ENCODE measurements at regions not wholly inside any gene's neighbourhood (a gene's known extent, or its start where the extent isn't known, plus 50 kb on each side); places are given as distances from the start of the nearest gene placed in this dataset.
A peak's percentile ranks its signal among the peaks of the same experiment; 100 is the strongest.
"Not testable (repeated sequence)": the region's sequence is repeated elsewhere in the genome, so short reads cannot be mapped to it uniquely, and the experiment has no call there.

GRCh38 chr3:106121491-106122289, 252.9 kb upstream of the CBLB start:
- ATAC-seq, result no peak

- ATAC-seq, result no peak
Observed at GRCh38 chr3:106124818-106125217, 256.0 kb upstream of the CBLB start.

GRCh38 chr3:106125321-106125720, 256.5 kb upstream of the CBLB start:
- ATAC-seq, result no peak

DNA sequence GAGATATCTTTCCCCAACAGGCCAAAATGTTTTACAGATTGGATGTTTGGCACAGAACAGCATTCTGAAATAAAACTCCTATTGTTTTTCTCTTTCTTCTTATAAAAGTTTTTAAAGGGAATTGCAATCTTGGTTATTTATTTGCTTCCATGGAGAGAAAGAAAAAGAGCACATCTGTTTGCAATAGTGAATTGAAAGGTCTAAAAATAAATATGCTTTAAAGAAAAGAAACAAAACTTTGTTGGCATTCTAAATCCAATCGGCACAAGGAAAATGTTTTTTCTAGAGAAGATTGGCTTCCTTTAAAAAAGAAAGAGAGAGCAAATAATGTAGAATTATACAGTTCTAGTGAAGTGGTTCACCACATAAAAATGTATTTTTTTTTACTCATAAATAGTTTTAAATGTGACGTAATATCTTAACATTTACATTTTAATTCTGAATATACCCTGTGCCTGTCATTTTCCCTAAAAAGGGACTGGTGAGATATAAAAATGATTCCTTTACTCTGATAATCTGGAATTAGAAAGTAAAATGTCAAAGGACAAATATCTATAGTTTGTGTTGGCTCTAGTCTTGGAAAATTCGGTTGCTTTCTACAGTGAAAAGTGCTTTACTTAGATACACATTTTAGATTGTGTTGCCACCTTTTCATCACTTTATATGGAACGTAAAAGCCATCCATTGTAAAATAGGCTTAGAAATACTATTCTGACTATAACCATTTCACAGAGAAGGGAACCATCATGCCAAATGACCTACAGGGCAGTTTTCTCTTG, 257.4 kb upstream of the CBLB start:
- ATAC-seq, result no peak

DNA sequence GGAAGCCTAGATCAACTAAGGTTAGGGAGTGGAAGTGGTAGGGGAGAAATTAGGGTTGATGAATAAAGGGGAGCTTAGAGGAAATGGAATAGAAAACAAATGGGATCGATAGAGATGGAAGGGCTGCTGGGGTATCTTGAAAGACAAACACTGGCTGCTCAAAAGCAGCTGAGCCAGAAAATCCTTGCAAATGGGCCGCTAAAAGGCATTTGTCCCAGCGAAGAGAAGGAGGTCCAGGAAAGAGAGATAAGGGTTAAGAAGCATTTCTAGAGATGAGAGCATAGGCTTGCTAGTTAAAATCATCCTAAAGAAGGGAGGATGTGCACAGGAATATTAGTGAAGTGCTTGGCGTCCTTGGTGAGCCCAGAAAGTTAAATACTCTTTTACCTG, 258.0 kb upstream of the CBLB start:
- no peak for ATAC-seq

- no peak for ATAC-seq
Observed at GRCh38 chr3:106129939-106130338, 261.1 kb upstream of the CBLB start.

GRCh38 chr3:106130384-106131198, 261.8 kb upstream of the CBLB start:
- peak; percentile 3 to 17 for ATAC-seq

DNA sequence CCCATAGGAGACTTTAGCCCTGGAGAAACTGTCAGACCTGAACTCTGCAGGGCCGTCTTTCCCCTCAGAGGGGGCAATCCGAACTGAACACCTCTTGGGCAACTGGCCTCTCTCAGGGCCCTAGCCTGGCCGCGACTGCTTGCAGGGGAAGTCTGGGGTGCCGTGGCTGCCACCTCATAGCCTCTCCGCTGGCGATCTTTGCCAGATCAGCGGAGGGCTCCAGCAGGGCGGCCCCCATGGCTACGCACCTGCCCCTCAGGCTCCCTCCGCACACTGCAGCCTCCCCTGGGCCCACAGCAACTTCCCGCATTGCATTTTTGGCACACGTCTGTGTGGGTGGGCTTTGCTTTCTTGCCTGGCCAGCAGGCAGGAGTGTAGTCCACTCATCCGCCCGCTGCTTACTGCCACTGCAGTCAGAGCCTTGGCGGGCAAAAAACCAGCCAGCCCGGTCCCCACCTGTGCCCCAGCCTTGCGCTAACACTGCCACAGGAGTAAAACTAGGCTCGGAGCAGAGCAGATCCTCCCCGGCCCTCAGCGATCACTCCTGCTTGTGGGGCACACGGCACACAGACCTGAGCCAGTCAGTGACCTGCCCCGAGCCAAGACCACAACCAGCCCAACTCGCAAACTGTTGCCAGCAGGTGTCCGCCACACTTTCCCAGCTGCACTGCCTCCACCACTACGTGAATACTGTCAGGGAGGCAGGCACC, 266.8 kb upstream of the CBLB start:
- ATAC-seq, result no peak

DNA sequence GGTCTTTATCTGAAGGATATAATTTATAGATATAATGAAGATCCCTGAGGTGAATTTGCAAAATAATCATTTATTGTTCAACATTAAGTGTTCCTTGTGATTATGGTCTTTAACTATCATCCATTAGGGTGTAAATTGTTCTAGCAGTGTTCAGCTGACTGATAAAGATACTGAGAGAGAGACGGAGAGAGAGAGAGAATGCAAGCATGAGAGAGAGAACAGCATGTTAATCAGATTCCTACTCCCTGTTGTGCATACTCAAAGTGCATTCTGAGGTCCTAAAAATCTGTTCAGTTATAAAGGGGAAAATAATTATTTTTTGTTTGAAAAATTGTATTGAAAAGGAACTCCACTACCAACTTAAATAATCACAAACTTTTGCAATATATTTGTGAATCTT, 271.0 kb upstream of the CBLB start:
- ATAC-seq, result no peak

GRCh38 chr3:106140431-106140830, 271.6 kb upstream of the CBLB start:
- ATAC-seq, result no peak

DNA sequence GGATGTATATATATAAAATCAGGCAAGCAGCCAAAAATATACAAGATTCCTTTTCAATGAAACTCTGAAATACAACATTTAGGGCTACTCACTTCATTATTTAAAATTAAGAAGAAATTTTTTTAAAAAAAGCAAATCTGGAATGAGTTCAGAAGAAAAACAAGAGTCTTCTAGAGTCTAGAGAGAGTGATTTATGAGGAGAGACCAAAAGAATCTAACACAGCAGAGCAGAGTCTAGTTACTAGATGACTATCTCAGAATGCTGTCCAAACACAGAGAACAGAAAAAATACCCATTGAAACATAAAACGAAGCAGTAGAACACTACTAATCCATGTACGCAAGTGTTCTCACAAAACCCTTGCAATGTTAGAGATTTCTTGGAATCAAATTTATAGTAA, 275.2 kb upstream of the CBLB start:
- no peak for ATAC-seq

- ATAC-seq, result not testable (repeated sequence)
Observed at GRCh38 chr3:106148440-106149082, 279.7 kb upstream of the CBLB start.

DNA sequence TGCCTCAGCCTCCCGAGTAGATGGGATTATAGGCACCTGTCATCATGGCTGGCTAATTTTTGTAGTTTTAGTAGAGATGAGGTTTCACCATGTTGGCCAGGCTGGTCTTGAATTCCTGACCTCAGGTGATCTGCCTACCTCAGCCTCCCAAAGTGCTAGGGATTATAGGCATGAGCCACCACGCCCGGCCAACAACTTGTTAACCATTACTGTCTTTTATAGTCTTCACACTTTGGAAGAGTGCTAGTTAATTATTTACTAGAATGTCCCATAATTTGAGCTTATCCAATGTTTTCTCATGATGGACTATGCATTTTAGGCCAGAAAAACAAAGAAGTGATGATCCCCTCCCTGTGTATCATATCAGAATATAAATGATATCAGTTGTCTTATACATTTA, 288.6 kb upstream of the CBLB start:
- ATAC-seq, result no peak

- ATAC-seq, result no peak
Observed at GRCh38 chr3:106160396-106160795, 291.6 kb upstream of the CBLB start.

- ATAC-seq, result no peak
Observed at GRCh38 chr3:106161246-106161645, 292.4 kb upstream of the CBLB start.

GRCh38 chr3:106167728-106168127, 298.9 kb upstream of the CBLB start:
- no peak for ATAC-seq

- ATAC-seq, result no peak
Observed at GRCh38 chr3:106168962-106169750, 300.3 kb upstream of the CBLB start.

GRCh38 chr3:106170636-106171035, 301.8 kb upstream of the CBLB start:
- no peak for ATAC-seq

DNA sequence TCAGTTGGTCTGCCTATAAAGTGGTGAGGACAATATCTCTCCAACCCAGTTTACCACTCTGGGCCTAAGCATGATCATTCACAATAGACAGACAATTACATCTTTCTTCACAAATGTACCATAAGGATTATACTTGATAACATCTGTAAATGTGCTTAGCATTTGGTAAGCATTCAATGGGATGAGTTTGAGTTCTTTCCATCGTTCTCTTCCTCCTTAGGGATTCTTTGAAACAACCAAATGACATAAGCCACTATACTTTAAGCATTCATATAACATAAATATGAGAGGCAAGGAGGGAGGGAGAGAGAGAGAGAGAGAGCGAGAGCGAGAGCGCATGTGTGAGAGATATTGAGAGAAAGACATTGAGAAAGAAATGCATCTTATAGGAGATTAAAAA, 303.3 kb upstream of the CBLB start:
- no peak for ATAC-seq

DNA sequence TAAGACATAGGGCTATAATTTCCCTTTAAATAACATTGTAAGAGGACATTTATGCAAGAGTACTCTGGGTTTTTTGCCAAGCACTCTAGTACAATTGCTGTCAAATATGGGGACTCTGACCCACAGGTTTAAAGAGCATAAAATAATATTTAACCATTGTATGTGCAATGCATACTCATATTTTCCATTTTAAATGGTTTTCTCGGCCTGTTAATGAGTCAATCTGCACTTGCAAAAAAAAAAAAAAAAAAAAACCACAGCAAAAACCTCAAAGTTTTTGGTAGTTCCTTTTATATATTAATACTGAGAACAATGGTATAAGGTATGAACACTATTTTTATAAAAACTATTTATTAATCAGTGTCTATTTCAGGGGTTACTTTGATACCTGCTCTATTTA, 304.0 kb upstream of the CBLB start:
- ATAC-seq, result peak; percentile 52 to 59

GRCh38 chr3:106175276-106175675, 306.5 kb upstream of the CBLB start:
- ATAC-seq, result no peak

Data from activated CD4-positive, CD25-positive, alpha-beta regulatory T cell treated with anti-CD3 and anti-CD28 coated beads, Interleukin-2, amount 50 U/mL, for 24 hours (primary cell).